ENCODE measurements at regions not wholly inside any gene's neighbourhood (a gene's known extent, or its start where the extent isn't known, plus 50 kb on each side); places are given as distances from the start of the nearest gene placed in this dataset.
"Not testable (repeated sequence)": the region's sequence is repeated elsewhere in the genome, so short reads cannot be mapped to it uniquely, and the experiment has no call there.

DNA sequence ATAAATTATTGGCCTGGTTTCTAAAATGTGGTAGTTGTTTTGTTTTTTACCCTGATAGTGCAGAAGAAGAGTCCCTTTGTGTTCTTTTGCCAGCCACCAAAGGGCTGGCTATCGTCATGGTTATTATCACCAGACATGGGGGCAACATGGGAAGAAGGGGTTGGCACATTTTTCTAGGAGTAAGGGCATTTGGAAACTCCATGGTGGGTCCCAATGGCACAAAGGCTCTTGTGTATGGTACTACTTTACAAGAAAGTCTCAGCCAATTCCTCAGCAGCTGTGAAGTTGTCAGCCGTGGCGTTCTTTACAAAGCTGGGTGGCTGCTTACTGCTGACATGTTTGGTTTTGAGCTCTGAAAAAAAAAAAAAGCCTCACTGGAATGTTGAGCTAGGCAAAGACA, 330.4 kb upstream of the ESRRG start:
- Histone ChIP-seq H3K36me3 (ENCODE audit: control insufficient read depth, insufficient read depth, low read length, severe bottlenecking) (no peaks in the 10 kb centered on the region), H3K9ac (ENCODE audit: low read length) (no peak overlapping the region), H3K4me3 (ENCODE audit: low read length) (no peak overlapping the region), H3K27me3 (replicated peaks; ENCODE audit: control insufficient read depth, insufficient read depth, low read length) (no peaks in the 10 kb centered on the region), H3K4me1 (ENCODE audit: control insufficient read depth, insufficient read depth, low read length) (no peaks in the 10 kb centered on the region), H3K9me3 (ENCODE audit: control insufficient read depth, low read length) (no peaks in the 10 kb centered on the region)
- no peak for DNase-seq (ENCODE audit: low read depth)

DNA sequence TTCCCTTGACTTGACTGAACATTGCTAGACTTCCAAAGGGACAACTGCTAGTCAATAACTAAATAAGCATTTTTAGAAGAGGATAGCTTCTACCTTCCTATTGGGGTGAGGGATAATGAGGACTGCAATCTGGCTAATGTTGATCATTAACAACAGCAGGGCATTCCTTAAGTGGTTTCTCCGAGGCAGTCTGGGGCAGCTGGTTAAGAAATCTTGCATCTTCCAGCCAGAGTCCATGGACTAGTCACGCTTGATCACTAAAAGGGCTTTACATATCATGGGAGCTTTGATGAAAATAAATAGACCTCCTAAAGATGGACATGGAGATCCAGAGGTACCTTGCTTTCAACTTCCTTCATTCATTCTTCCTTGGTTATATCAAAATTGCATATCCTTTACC, 329.4 kb upstream of the ESRRG start:
- Histone ChIP-seq H3K4me1 (ENCODE audit: control insufficient read depth, insufficient read depth, low read length) (no peaks in the 10 kb centered on the region), H3K4me3 (ENCODE audit: low read length) (no peak overlapping the region), H3K9me3 (ENCODE audit: control insufficient read depth, low read length) (no peaks in the 10 kb centered on the region), H3K36me3 (ENCODE audit: control insufficient read depth, insufficient read depth, low read length, severe bottlenecking) (no peaks in the 10 kb centered on the region), H3K9ac (ENCODE audit: low read length) (no peak overlapping the region), H3K27me3 (replicated peaks; ENCODE audit: control insufficient read depth, insufficient read depth, low read length) (no peaks in the 10 kb centered on the region)
- DNase-seq (ENCODE audit: low read depth): no peak

- no peaks in the 10 kb centered on the region for H3K36me3 ChIP-seq (ENCODE audit: control insufficient read depth, insufficient read depth, low read length, severe bottlenecking)
- H3K4me1 ChIP-seq (ENCODE audit: control insufficient read depth, insufficient read depth, low read length): no peaks in the 10 kb centered on the region
- no peak overlapping the region for H3K4me3 ChIP-seq (ENCODE audit: low read length)
- no peaks in the 10 kb centered on the region for H3K9me3 ChIP-seq (ENCODE audit: control insufficient read depth, low read length)
- H3K9ac ChIP-seq (ENCODE audit: low read length): no peak overlapping the region
- H3K27me3 ChIP-seq (replicated peaks; ENCODE audit: control insufficient read depth, insufficient read depth, low read length): no peaks in the 10 kb centered on the region
- DNase-seq (ENCODE audit: low read depth): no peak
Measured at GRCh38 chr1:217052196-217052595, 329.0 kb upstream of the ESRRG start.

DNA sequence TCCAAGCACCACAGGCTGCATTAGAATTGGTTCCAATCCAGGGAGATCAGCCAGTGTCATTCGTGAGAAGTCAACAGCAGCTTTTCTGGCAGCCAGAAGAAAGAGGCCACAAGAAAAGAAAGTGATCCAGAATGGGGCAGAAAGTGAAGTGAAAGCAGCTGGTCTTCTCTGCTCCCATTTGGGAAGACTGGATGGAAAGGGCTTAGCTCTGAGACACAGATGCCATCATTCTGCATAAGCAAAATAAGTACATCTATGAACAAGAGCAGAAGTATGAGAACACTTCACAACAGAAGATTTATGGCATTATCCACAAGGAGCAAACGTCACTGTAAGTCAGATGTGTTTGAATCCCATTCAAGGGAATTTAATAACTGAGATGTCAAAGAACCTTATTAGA, 326.5 kb upstream of the ESRRG start:
- H3K36me3 ChIP-seq (ENCODE audit: control insufficient read depth, insufficient read depth, low read length, severe bottlenecking): no peaks in the 10 kb centered on the region
- no peaks in the 10 kb centered on the region for H3K4me1 ChIP-seq (ENCODE audit: control insufficient read depth, insufficient read depth, low read length)
- H3K9ac ChIP-seq (ENCODE audit: low read length): no peak overlapping the region
- H3K4me3 ChIP-seq (ENCODE audit: low read length): no peak overlapping the region
- H3K9me3 ChIP-seq (ENCODE audit: control insufficient read depth, low read length): no peaks in the 10 kb centered on the region
- no peak for DNase-seq (ENCODE audit: low read depth)
- H3K27me3 ChIP-seq (replicated peaks; ENCODE audit: control insufficient read depth, insufficient read depth, low read length): no peaks in the 10 kb centered on the region

GRCh38 chr1:217049081-217049480, 325.9 kb upstream of the ESRRG start:
- Histone ChIP-seq H3K4me1 (ENCODE audit: control insufficient read depth, insufficient read depth, low read length) (no peaks in the 10 kb centered on the region), H3K27me3 (replicated peaks; ENCODE audit: control insufficient read depth, insufficient read depth, low read length) (no peaks in the 10 kb centered on the region), H3K9ac (ENCODE audit: low read length) (no peak overlapping the region), H3K36me3 (ENCODE audit: control insufficient read depth, insufficient read depth, low read length, severe bottlenecking) (no peaks in the 10 kb centered on the region), H3K4me3 (ENCODE audit: low read length) (no peak overlapping the region), H3K9me3 (ENCODE audit: control insufficient read depth, low read length) (no peaks in the 10 kb centered on the region)
- no peak for DNase-seq (ENCODE audit: low read depth)

DNA sequence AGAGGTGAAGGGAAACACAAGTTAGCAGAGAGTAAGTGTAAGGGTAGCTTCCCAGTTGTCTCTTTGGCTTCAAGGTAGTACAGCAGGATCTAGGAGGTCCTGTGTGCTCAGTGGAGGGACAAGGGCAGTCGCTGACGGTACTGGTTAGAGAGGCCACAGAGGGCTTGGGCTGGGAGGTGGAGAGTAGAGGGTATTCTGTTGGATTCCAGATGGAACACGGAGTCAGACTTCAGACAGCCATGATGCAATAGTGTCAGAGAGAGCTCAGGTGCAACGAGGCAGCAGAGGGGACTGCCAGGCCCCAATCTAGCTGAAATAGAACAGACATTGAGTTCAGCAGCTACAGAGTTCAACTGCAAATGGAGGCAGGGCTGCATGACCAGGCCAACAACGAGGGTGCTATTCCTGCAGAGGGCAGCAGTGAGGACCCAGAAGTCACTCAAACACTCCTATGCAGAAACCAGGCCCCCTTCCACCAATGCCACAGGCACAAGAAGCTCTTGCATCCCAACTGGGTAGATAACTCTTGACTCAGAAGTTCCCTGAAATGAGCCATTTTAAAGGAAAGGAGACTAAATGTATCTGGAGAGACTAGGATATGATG, 325.0 kb upstream of the ESRRG start:
- no peaks in the 10 kb centered on the region for H3K4me1 ChIP-seq (ENCODE audit: control insufficient read depth, insufficient read depth, low read length)
- no peaks in the 10 kb centered on the region for H3K27me3 ChIP-seq (replicated peaks; ENCODE audit: control insufficient read depth, insufficient read depth, low read length)
- H3K4me3 ChIP-seq (ENCODE audit: low read length): no peak overlapping the region
- no peaks in the 10 kb centered on the region for H3K36me3 ChIP-seq (ENCODE audit: control insufficient read depth, insufficient read depth, low read length, severe bottlenecking)
- DNase-seq (ENCODE audit: low read depth): no peak
- no peak overlapping the region for H3K9ac ChIP-seq (ENCODE audit: low read length)
- H3K9me3 ChIP-seq (ENCODE audit: control insufficient read depth, low read length): no peaks in the 10 kb centered on the region

GRCh38 chr1:217040711-217041455, 317.7 kb upstream of the ESRRG start:
- no peak for DNase-seq (ENCODE audit: low read depth)
- H3K9ac ChIP-seq (ENCODE audit: low read length): no peak overlapping the region

DNA sequence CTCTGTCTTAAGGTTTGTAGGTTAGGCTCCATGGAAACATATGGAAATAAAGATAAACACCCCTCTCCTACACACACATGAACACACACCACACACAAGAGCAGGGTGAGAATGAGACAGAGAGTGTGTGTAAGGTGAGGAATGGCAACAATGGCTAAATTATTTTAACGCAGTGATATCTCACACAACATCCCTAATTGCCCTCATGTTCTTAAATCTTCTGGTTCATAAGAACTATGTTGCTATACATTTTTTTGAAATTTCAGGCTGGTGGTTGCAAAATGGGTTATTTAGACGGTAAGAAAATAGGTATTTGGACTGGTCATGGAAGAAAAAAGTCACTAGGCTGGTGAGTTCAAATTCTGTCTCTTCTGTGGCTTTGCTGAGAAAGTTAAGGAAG, 316.7 kb upstream of the ESRRG start:
- Histone ChIP-seq H3K27me3 (replicated peaks; ENCODE audit: control insufficient read depth, insufficient read depth, low read length) (no peaks in the 10 kb centered on the region), H3K9ac (ENCODE audit: low read length) (no peak overlapping the region), H3K9me3 (ENCODE audit: control insufficient read depth, low read length) (peaks cover 19% of the 10 kb centered on the region), H3K4me3 (ENCODE audit: low read length) (no peak overlapping the region), H3K4me1 (ENCODE audit: control insufficient read depth, insufficient read depth, low read length) (no peaks in the 10 kb centered on the region), H3K36me3 (ENCODE audit: control insufficient read depth, insufficient read depth, low read length, severe bottlenecking) (no peaks in the 10 kb centered on the region)
- no peak for DNase-seq (ENCODE audit: low read depth)

More at GRCh38 chr1:217040711-217041455, 317.7 kb upstream of the ESRRG start:
- Histone ChIP-seq H3K4me1 (ENCODE audit: control insufficient read depth, insufficient read depth, low read length) (no peaks in the 10 kb centered on the region), H3K4me3 (ENCODE audit: low read length) (no peak overlapping the region), H3K36me3 (ENCODE audit: control insufficient read depth, insufficient read depth, low read length, severe bottlenecking) (no peaks in the 10 kb centered on the region), H3K9me3 (ENCODE audit: control insufficient read depth, low read length) (peaks cover 19% of the 10 kb centered on the region), H3K27me3 (replicated peaks; ENCODE audit: control insufficient read depth, insufficient read depth, low read length) (no peaks in the 10 kb centered on the region)

DNA sequence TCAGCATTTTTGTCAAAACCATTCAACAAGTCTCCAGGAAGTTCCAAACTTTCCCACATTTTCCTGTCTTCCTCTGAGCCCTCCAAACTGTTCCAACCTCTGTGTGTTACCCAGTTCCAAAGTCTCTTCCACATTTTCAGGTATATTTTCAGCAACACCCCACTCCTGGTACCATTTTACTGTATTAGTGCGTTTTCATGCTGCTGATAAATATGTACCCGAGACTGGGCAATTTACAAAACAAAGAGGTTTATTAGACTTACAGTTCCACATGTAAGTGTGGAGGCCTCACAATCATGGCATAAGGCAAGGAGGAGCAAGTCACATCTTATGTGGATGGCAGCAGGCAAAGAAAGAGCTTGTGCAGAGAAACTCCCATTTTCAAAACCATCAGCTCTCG, 315.9 kb upstream of the ESRRG start:
- H3K4me3 ChIP-seq (ENCODE audit: low read length); H3K27me3 ChIP-seq (replicated peaks; ENCODE audit: control insufficient read depth, insufficient read depth, low read length); H3K9ac ChIP-seq (ENCODE audit: low read length); DNase-seq (ENCODE audit: low read depth); H3K4me1 ChIP-seq (ENCODE audit: control insufficient read depth, insufficient read depth, low read length); H3K36me3 ChIP-seq (ENCODE audit: control insufficient read depth, insufficient read depth, low read length, severe bottlenecking): not testable (repeated sequence)
- H3K9me3 ChIP-seq (ENCODE audit: control insufficient read depth, low read length): peaks cover 19% of the 10 kb centered on the region

- no peak for DNase-seq (ENCODE audit: low read depth)
- Histone ChIP-seq H3K4me3 (ENCODE audit: low read length) (no peak overlapping the region), H3K4me1 (ENCODE audit: control insufficient read depth, insufficient read depth, low read length) (no peaks in the 10 kb centered on the region), H3K9ac (ENCODE audit: low read length) (no peak overlapping the region), H3K9me3 (ENCODE audit: control insufficient read depth, low read length) (peaks cover 19% of the 10 kb centered on the region), H3K36me3 (ENCODE audit: control insufficient read depth, insufficient read depth, low read length, severe bottlenecking) (no peaks in the 10 kb centered on the region), H3K27me3 (replicated peaks; ENCODE audit: control insufficient read depth, insufficient read depth, low read length) (no peaks in the 10 kb centered on the region)
Measured at GRCh38 chr1:217036757-217037156, 313.5 kb upstream of the ESRRG start.

GRCh38 chr1:217032715-217033367, 309.6 kb upstream of the ESRRG start:
- Histone ChIP-seq H3K9ac (ENCODE audit: low read length) (no peak overlapping the region), H3K27me3 (replicated peaks; ENCODE audit: control insufficient read depth, insufficient read depth, low read length) (no peaks in the 10 kb centered on the region), H3K9me3 (ENCODE audit: control insufficient read depth, low read length) (no peaks in the 10 kb centered on the region), H3K36me3 (ENCODE audit: control insufficient read depth, insufficient read depth, low read length, severe bottlenecking) (no peaks in the 10 kb centered on the region), H3K4me1 (ENCODE audit: control insufficient read depth, insufficient read depth, low read length) (peaks cover 10% of the 10 kb centered on the region), H3K4me3 (ENCODE audit: low read length) (no peak overlapping the region)
- DNase-seq (ENCODE audit: low read depth): no peak

All from adipocyte (in vitro differentiated cells).